CD14-positive monocyte (primary cell): ENCODE measurements at regions not wholly inside any gene's neighbourhood (a gene's known extent, or its start where the extent isn't known, plus 50 kb on each side); places are given as distances from the start of the nearest gene placed in this dataset.

Experiments used
- DNase-seq, 3 donors: peaks; one replicate each; pipeline ENCODE4 v3.0.0-alpha.2; 2011 to 2022
- H2AFZ ChIP-seq: 2 replicates; pipeline ENCODE4 v1.6.0; 2012; ENCODE audit warnings: mild to moderate bottlenecking, low read depth, low read length, inconsistent platforms; ENCODE audit not compliant: insufficient read depth, poor library complexity, severe bottlenecking
- H3K27ac ChIP-seq, 2 donors: 1 replicate in 1 of 2; 2 replicates in 1 of 2; pipeline ENCODE4 v1.5.1; 2012 to 2013; ENCODE audit warnings: low read length in 2 of 2, control low read depth in 1 of 2, inconsistent platforms in 1 of 2, low read depth in 1 of 2, mild to moderate bottlenecking in 1 of 2
- H3K27me3 ChIP-seq, 2 donors: one replicate each; pipeline versions ENCODE4 v1.6.0 to v1.6.1; 2011 to 2013; ENCODE audit warnings: low read length in 2 of 2; ENCODE audit not compliant: control insufficient read depth in 2 of 2, insufficient read depth in 2 of 2
- H3K36me3 ChIP-seq, 2 donors: replicated peaks in 1 of 2; 1 replicate in 1 of 2; 2 replicates in 1 of 2; pipeline versions ENCODE4 v1.5.1 to v1.6.1; 2012 to 2013; ENCODE audit warnings: low read length in 2 of 2, control low read depth in 1 of 2, inconsistent platforms in 1 of 2, mild to moderate bottlenecking in 1 of 2; ENCODE audit not compliant: insufficient read depth in 2 of 2, control insufficient read depth in 1 of 2
- H3K4me1 ChIP-seq, 2 donors: 1 replicate in 1 of 2; 2 replicates in 1 of 2; pipeline versions ENCODE4 v1.5.1 to v1.6.1; 2012 to 2013; ENCODE audit warnings: low read length in 2 of 2, control low read depth in 1 of 2, inconsistent platforms in 1 of 2, mild to moderate bottlenecking in 1 of 2, moderate library complexity in 1 of 2; ENCODE audit not compliant: insufficient read depth in 2 of 2, control insufficient read depth in 1 of 2
- H3K4me2 ChIP-seq: replicated peaks from 2 replicates; pipeline ENCODE3; 2012; ENCODE audit warnings: low read length, moderate library complexity, mild to moderate bottlenecking; ENCODE audit not compliant: poor library complexity, severe bottlenecking; ENCODE audit errors: extremely low read depth
- H3K4me3 ChIP-seq, 3 experiments: fragments of 200-600 bp in 1 of 3; sonication (generic) in 1 of 3; replicated peaks in 1 of 3; 1 replicate in 2 of 3; 2 replicates in 1 of 3; pipeline ENCODE4 v1.5.1; 2011 to 2013; ENCODE audit warnings: low read length in 3 of 3, mild to moderate bottlenecking in 3 of 3, control low read depth in 2 of 3, low read depth in 2 of 3, inconsistent platforms in 1 of 3, moderate library complexity in 1 of 3
- H3K79me2 ChIP-seq: 2 replicates; pipeline ENCODE4 v1.6.0; 2012; ENCODE audit warnings: mild to moderate bottlenecking, control low read depth, inconsistent platforms, low read length, moderate library complexity; ENCODE audit not compliant: insufficient read depth
- H3K9ac ChIP-seq: 2 replicates; pipeline ENCODE4 v1.6.0; 2017; ENCODE audit warnings: low read length, mild to moderate bottlenecking; ENCODE audit not compliant: insufficient read depth, poor library complexity, severe bottlenecking
- H3K9me3 ChIP-seq, 2 donors: replicated peaks in 1 of 2; 1 replicate in 1 of 2; 2 replicates in 1 of 2; pipeline versions ENCODE4 v1.5.1 to v1.6.1; 2012 to 2013; ENCODE audit warnings: low read length in 2 of 2, control low read depth in 1 of 2; ENCODE audit not compliant: control insufficient read depth in 1 of 2, insufficient read depth in 1 of 2
- H4K20me1 ChIP-seq: 2 replicates; pipeline ENCODE4 v1.6.0; 2012; ENCODE audit warnings: mild to moderate bottlenecking, low read length, control low read depth, moderate library complexity; ENCODE audit not compliant: insufficient read depth
- H3K27ac Mint-ChIP-seq, 7 donors: one replicate each; pipeline ENCODE4 v1.8.0; 2020; ENCODE audit warnings: mild to moderate bottlenecking in 7 of 7, mixed read lengths in 7 of 7, moderate library complexity in 6 of 7, inconsistent platforms in 2 of 7
- H3K27me3 Mint-ChIP-seq, 3 donors: one replicate each; pipeline ENCODE4 v1.8.0; 2021 to 2022; ENCODE audit warnings: low read depth in 3 of 3, mild to moderate bottlenecking in 3 of 3, mixed read lengths in 3 of 3, moderate library complexity in 3 of 3, inconsistent platforms in 1 of 3
- H3K36me3 Mint-ChIP-seq, 2 donors: one replicate each; pipeline ENCODE4 v1.8.0; 2020; ENCODE audit warnings: mixed read lengths in 2 of 2, inconsistent platforms in 1 of 2, mild to moderate bottlenecking in 1 of 2
- H3K4me1 Mint-ChIP-seq: one replicate; pipeline ENCODE4 v1.8.0; 2020; ENCODE audit warnings: mild to moderate bottlenecking, mixed read lengths
- H3K4me3 Mint-ChIP-seq, 2 donors: one replicate each; pipeline ENCODE4 v1.8.0; 2020; ENCODE audit warnings: mild to moderate bottlenecking in 2 of 2, mixed read lengths in 2 of 2, moderate library complexity in 1 of 2
- H3K9me3 Mint-ChIP-seq, 7 donors: one replicate each; pipeline ENCODE4 v1.8.0; 2020 to 2022; ENCODE audit warnings: mixed read lengths in 7 of 7, mild to moderate bottlenecking in 6 of 7, moderate library complexity in 6 of 7, inconsistent platforms in 2 of 7
- WGBS: methylation state at CpG from one replicate; pipeline ENCODE4 v1.1.5; 2013; ENCODE audit warnings: missing lambda C conversion rate; ENCODE audit not compliant: insufficient coverage; 5-methylcytosine and 5-hydroxymethylcytosine counted together
- intact Hi-C, 2 donors: fragments of 100-400 bp; cut with micrococcal nuclease; formaldehyde crosslinking; loops; one replicate each; pipeline versions ENCODE4 v1.15.0 to v1.15.1; 2023
- TF ChIP-seq, protein P1 (sequence below): fragments of 200-600 bp; IDR thresholded peaks from one replicate; pipeline ENCODE4 v1.8.0; 2022; ENCODE audit warnings: antibody characterized with exemption, mild to moderate bottlenecking

DNA sequence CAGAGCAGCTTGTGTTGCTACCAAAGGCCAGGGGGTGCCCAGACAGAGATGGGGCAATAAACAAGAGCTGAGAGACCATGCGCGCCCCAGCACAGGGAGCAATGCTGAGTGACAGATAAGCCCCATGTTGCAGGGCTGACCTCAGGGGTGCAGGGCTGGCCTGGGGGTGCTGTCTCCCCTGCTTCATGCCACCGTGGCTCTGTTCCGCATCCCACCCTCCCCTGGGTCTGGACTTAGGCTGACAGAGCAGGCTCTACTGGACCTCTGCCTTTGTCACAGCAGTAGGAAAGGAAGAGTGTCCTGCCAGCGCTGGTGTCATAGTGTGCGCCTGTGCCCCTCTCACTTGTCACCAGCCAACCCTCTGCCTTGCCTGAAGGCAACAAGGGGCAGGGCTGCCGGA is 67.4 kb upstream of the IQSEC1 start:
- Histone ChIP-seq H3K27ac (no peak overlapping the region), H4K20me1 (no peaks in the 10 kb centered on the region), H3K9ac (no peak overlapping the region), H3K36me3 (no peaks in the 10 kb centered on the region), H3K4me3 (no peak overlapping the region), H3K79me2 (no peaks in the 10 kb centered on the region), H3K4me2 (no peak overlapping the region), H3K9me3 (no peaks in the 10 kb centered on the region), H3K4me1 (no peaks in the 10 kb centered on the region), H3K27me3 (no peaks in the 10 kb centered on the region), H2AFZ (no peak overlapping the region)
- Mint-ChIP-seq H3K27ac (no peak overlapping the region), H3K36me3 (no peaks in the 10 kb centered on the region), H3K9me3 (no peaks in the 10 kb centered on the region), H3K27me3 (peaks cover 3 to 12% (median 10%) of the 10 kb centered on the region in 3 donors), H3K4me3 (no peak overlapping the region), H3K4me1 (no peaks in the 10 kb centered on the region)
- DNase-seq = no peak
- WGBS = 95% methylated on average over 5 of the region's 7 CpGs
- intact Hi-C loops = no loop called here
- TF ChIP-seq, protein P1, sequence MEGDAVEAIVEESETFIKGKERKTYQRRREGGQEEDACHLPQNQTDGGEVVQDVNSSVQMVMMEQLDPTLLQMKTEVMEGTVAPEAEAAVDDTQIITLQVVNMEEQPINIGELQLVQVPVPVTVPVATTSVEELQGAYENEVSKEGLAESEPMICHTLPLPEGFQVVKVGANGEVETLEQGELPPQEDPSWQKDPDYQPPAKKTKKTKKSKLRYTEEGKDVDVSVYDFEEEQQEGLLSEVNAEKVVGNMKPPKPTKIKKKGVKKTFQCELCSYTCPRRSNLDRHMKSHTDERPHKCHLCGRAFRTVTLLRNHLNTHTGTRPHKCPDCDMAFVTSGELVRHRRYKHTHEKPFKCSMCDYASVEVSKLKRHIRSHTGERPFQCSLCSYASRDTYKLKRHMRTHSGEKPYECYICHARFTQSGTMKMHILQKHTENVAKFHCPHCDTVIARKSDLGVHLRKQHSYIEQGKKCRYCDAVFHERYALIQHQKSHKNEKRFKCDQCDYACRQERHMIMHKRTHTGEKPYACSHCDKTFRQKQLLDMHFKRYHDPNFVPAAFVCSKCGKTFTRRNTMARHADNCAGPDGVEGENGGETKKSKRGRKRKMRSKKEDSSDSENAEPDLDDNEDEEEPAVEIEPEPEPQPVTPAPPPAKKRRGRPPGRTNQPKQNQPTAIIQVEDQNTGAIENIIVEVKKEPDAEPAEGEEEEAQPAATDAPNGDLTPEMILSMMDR = no peak

DNA sequence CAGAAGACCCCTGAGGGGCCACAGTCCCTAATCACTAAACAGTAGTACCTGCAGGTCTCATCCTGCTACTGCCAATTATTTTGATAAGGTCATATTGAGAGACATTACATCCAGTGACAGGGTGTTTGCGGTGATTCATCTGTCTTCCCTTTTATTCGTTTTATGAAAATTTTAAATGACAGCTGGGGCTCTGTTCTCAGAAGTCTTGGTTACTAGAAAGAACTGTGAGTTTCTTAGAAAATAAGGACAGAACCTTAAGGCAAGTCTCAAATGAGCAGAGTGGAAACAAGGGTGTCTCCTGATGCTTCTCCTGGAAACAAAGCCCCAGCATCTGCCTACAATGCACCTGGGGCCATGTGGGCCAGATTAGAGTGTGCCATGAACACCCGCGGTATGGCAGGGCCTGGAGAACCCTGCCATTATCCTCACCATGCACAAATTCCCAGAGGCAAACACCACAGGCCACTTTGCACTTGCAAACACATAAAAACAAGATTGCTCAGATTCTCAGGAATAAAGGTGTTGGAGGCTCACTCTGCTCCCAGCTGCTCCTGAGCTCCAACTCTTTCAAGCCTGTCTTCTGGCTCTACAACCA is 66.3 kb upstream of the IQSEC1 start:
- TF ChIP-seq, protein P1 = no peak
- Mint-ChIP-seq H3K4me3 (no peak overlapping the region), H3K9me3 (peaks cover 0 to 2% (median 0%) of the 10 kb centered on the region in 7 donors), H3K4me1 (no peaks in the 10 kb centered on the region), H3K27ac (no peak overlapping the region), H3K27me3 (peaks cover 2 to 10% (median 10%) of the 10 kb centered on the region in 3 donors), H3K36me3 (no peaks in the 10 kb centered on the region)
- intact Hi-C loops = no loop called here
- no peaks in the 10 kb centered on the region for H3K4me1 ChIP-seq
- no peaks in the 10 kb centered on the region for H3K27me3 ChIP-seq
- H3K27ac ChIP-seq = no peak overlapping the region
- no peak overlapping the region for H2AFZ ChIP-seq
- no peak overlapping the region for H3K4me2 ChIP-seq
- no peaks in the 10 kb centered on the region for H3K36me3 ChIP-seq
- no peak overlapping the region for H3K4me3 ChIP-seq
- 83% methylated on average over 2 of the region's 4 CpGs for WGBS
- H3K9ac ChIP-seq = no peak overlapping the region
- H4K20me1 ChIP-seq = no peaks in the 10 kb centered on the region
- DNase-seq = no peak
- H3K79me2 ChIP-seq = no peaks in the 10 kb centered on the region
- H3K9me3 ChIP-seq = no peaks in the 10 kb centered on the region
